NAMALWA (cell line): ENCODE measurements at regions not wholly inside any gene's neighbourhood (a gene's known extent, or its start where the extent isn't known, plus 50 kb on each side); places are given as distances from the start of the nearest gene placed in this dataset.
A peak's percentile ranks its signal among the peaks of the same experiment; 100 is the strongest.

ENCODE experiments used
- DNase-seq: peaks from one replicate; pipeline ENCODE4 v3.0.0-alpha.2; 2015; ENCODE audit warnings: low spot score

GRCh38 chr18:30343090-30343489 lies 699.5 kb downstream of the DSC3 start:
- no peak for DNase-seq

- no peak for DNase-seq
These were observed 699.9 kb downstream of the DSC3 start for GRCh38 chr18:30342675-30343074.

GRCh38 chr18:30334781-30335180 lies 707.8 kb downstream of the DSC3 start:
- DNase-seq: no peak

GRCh38 chr18:30333310-30333709 lies 709.2 kb downstream of the DSC3 start:
- no peak for DNase-seq

GRCh38 chr18:30328839-30329238 lies 713.7 kb downstream of the DSC3 start:
- DNase-seq: no peak

GRCh38 chr18:30302181-30302580 lies 740.4 kb downstream of the DSC3 start:
- DNase-seq: no peak

- DNase-seq: no peak
These were observed 743.8 kb downstream of the DSC3 start for GRCh38 chr18:30298769-30299168.

- no peak for DNase-seq
These were observed 753.7 kb downstream of the DSC3 start for GRCh38 chr18:30288662-30289414.

GRCh38 chr18:30280861-30281470 lies 761.6 kb downstream of the DSC3 start:
- DNase-seq: peak; percentile 68

- DNase-seq: no peak
These were observed 762.4 kb downstream of the DSC3 start for GRCh38 chr18:30280186-30280585.

GRCh38 chr18:30277676-30278075 lies 764.9 kb downstream of the DSC3 start:
- no peak for DNase-seq

- no peak for DNase-seq
These were observed 770.8 kb downstream of the DSC3 start for GRCh38 chr18:30271716-30272115.

GRCh38 chr18:30265190-30265589 lies 777.4 kb downstream of the DSC3 start:
- no peak for DNase-seq

- no peak for DNase-seq
These were observed 788.2 kb downstream of the DSC3 start for GRCh38 chr18:30254331-30254730.

- no peak for DNase-seq
These were observed 794.5 kb downstream of the DSC3 start for GRCh38 chr18:30248056-30248455.

GRCh38 chr18:30245766-30246455 lies 796.6 kb downstream of the DSC3 start:
- DNase-seq: no peak

GRCh38 chr18:30234755-30235154 lies 807.8 kb downstream of the DSC3 start:
- DNase-seq: no peak

- no peak for DNase-seq
These were observed 831.4 kb downstream of the DSC3 start for GRCh38 chr18:30211112-30211511.

- no peak for DNase-seq
These were observed 834.0 kb downstream of the DSC3 start for GRCh38 chr18:30208546-30208945.

- peak; percentile 8 for DNase-seq
These were observed 850.3 kb downstream of the DSC3 start for GRCh38 chr18:30192216-30192615.

- DNase-seq: no peak
These were observed 856.3 kb downstream of the DSC3 start for GRCh38 chr18:30186245-30186644.

GRCh38 chr18:30177056-30177455 lies 865.5 kb downstream of the DSC3 start:
- no peak for DNase-seq

- DNase-seq: no peak
These were observed 866.8 kb downstream of the DSC3 start for GRCh38 chr18:30175621-30176225.
